HG02870 (cell line): ENCODE measurements at regions not wholly inside any gene's neighbourhood (a gene's known extent, or its start where the extent isn't known, plus 50 kb on each side); places are given as distances from the start of the nearest gene placed in this dataset.

ENCODE experiments used
- ATAC-seq: cut with Tn5 transposase; IDR thresholded peaks from one replicate; pipeline ENCODE4 v1.9.1; 2021; ENCODE audit warnings: mild to moderate bottlenecking, moderate library complexity; ENCODE audit not compliant: unreplicated experiment

- ATAC-seq: no peak
These were observed 111.5 kb upstream of the ATXN7L3B start for GRCh38 chr12:74426091-74426490.

GRCh38 chr12:74429535-74429934 is 108.1 kb upstream of the ATXN7L3B start:
- no peak for ATAC-seq

GRCh38 chr12:74431801-74432200 is 105.8 kb upstream of the ATXN7L3B start:
- no peak for ATAC-seq

GRCh38 chr12:74440469-74440868 is 97.2 kb upstream of the ATXN7L3B start:
- no peak for ATAC-seq

GRCh38 chr12:74441872-74442271 is 95.8 kb upstream of the ATXN7L3B start:
- ATAC-seq: no peak

GRCh38 chr12:74446466-74446865 is 91.2 kb upstream of the ATXN7L3B start:
- ATAC-seq: no peak

GRCh38 chr12:74449872-74450271 is 87.8 kb upstream of the ATXN7L3B start:
- no peak for ATAC-seq

- ATAC-seq: no peak
These were observed 83.5 kb upstream of the ATXN7L3B start for GRCh38 chr12:74454109-74454508.

- no peak for ATAC-seq
These were observed 82.2 kb upstream of the ATXN7L3B start for GRCh38 chr12:74455429-74455828.

- ATAC-seq: no peak
These were observed 81.2 kb upstream of the ATXN7L3B start for GRCh38 chr12:74456431-74456830.

- ATAC-seq: no peak
These were observed 69.2 kb upstream of the ATXN7L3B start for GRCh38 chr12:74468401-74468800.

GRCh38 chr12:74476234-74476633 is 61.4 kb upstream of the ATXN7L3B start:
- ATAC-seq: no peak

- no peak for ATAC-seq
These were observed 56.6 kb upstream of the ATXN7L3B start for GRCh38 chr12:74481078-74481477.

GRCh38 chr12:74482115-74482514 is 55.5 kb upstream of the ATXN7L3B start:
- no peak for ATAC-seq

GRCh38 chr12:74483057-74483456 is 54.6 kb upstream of the ATXN7L3B start:
- ATAC-seq: no peak
